HG02623 (cell line): ENCODE measurements at regions not wholly inside any gene's neighbourhood (a gene's known extent, or its start where the extent isn't known, plus 50 kb on each side); places are given as distances from the start of the nearest gene placed in this dataset.

ENCODE experiments used
- ATAC-seq: cut with Tn5 transposase; IDR thresholded peaks from one replicate; pipeline ENCODE4 v1.9.1; 2021; ENCODE audit warnings: moderate library complexity; ENCODE audit not compliant: unreplicated experiment

DNA sequence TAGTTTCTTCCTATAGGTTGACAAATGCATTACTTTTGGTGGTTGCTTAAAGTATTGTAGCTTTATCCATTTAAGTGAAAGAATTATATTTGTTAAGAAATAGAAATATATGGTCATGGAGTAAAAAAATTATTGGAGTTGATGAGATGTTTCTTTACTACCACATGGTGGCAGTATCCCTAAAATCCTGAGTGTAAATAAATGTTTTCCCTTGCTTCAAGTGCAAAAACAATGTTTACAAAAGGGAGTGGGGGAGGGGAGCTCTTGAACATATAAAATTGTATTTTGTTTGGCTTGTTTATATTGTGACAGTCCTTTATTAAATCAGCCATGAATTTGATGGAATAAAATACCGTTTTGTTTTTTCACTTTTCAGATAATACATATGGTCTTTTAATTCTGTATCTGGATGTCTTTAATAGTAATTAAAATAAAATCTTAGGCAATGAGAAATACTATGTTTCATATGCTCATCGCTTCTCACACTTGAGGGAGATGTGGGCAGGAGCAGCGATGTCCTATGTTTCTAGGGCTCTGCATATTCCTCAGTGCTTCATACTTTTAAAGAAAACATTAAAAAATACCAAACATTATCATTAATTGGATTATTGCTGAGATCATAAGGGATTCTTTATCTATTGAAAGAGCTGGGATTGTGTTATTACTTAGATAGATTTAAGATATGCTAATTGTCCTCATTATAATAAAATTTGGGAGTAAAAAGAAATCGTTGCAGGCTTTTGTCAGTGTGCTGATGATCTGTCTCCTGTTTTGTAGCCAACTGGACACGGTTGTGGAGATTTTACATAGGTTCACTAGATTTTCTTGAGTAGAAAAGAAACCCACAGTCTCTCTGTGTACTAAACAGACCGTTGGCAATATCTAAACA is 349.7 kb downstream of the TUSC7 start:
- no peak for ATAC-seq

DNA sequence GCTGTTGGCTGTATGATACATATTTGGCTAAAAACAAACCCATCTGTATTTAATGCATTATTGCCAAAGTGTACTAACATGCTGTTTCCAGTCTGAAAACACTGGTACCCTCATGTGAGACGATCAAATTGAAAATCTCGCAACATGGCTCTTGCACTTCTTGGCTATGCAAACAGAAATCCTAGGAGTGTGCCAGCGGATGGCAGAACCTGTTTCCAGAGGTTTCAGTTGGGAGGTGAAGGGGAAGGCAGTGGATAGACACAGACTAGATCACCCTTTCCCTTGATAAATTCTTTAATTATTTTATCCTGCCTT is 350.3 kb downstream of the TUSC7 start:
- ATAC-seq: no peak

DNA sequence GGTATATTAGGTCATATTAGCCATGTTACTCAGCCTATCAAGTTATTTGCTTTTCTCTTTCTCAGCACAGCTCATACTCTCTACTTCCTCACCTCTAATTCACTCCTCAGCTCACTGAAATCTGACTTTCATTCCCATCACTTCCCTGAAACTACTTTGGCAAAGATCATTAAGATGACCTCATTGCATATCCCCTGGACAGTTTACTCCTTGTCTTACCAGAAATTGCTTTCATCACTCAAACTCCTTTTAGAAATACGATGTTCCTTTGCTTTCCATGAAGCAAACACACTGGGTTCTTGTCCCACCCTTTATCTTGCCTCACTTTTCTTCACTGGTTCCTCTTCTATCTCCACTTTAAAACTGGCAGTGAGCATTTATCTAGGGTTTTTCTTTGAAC is 354.4 kb downstream of the TUSC7 start:
- no peak for ATAC-seq

DNA sequence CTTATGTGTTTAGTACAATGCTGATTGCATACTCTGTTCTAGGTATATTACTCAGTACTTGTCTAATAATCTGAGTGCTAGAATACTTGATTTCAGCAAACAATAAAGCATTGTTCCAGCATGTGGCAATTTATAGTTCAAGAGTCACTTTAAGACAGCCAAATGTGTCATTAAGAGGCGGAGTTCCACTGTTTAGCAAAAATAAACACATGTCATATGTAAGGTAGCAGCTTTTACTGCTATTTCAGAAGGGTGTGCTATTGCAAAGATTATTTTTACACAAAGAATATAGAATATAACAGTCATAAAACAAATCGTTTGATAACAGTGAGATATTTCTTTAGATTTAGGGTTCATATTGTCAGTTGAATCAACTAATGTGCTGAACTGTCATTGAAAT is 358.7 kb downstream of the TUSC7 start:
- ATAC-seq: no peak

DNA sequence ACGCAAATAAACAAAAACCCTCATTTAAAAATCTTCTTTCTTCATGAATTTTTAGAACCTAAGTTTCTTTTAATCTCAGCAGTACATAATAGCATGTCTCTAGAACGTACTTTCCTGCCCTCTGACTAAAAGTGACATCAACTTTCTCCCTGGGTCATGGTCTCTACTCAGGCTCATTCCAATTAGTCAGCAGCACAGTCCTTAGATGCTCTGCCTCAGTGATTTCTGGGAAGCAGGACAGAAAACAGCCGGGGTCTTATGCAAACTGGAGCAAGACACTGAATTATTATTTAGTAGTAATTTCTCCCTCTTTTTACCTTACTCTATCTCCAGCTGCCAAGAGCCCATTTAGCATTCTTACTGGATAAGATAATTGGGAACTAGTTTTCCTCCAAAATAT is 365.2 kb downstream of the TUSC7 start:
- ATAC-seq: no peak

DNA sequence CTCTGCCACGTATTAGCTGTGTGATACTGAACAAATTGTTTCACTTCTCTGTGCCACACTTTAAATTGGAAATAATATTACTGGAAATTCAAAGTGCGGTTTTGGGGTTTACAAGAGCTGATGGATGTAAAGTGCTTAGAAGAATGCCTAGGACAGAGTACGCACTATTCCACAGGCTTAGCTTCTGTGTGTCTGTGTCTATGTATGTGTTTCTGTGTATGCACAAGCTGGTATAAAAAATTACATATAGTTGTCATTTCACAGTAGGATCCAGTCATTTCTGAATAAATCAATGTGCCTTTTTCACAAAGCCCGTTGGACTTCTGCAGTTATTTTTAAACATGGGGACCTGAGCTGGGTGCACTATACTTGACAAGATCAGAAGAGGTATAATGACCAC is 370.4 kb downstream of the TUSC7 start:
- no peak for ATAC-seq

DNA sequence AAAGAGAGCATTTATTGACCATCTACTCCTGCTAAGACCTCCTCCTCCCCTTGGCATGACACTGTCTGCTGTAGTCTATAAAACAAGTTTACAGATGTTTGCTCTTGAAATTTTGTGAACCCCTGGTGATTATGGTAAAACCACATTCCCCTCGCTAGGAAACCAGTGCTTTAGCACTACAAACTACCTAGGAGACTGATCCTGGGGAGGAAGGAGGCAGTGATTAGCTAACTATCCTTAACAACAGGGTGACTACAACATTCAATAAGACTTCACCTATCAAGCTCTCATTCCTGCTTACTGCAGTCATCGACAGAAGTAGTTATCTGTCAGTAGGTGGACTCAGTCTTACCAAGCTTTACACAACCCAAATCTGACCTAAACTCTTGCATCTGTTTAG is 371.3 kb downstream of the TUSC7 start:
- ATAC-seq: no peak

DNA sequence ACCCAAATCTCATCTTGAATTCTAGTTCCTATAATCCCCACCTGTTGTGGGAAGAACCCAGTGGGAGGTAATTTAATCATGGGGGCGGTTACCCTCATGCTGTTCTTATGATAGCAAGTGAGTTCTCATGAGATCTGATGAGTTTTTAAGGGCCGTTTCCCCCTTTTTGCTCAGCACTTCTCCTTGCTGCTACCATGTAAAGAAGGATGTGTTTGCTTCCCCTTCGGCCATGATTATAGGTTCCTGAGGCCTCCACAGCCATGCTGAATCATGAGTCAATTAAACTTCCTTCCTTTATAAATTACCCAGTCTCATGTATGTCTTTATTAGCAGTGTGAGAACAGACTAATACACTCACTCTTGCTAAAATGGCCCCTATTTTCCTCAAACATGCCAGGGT is 374.7 kb downstream of the TUSC7 start:
- ATAC-seq: no peak

DNA sequence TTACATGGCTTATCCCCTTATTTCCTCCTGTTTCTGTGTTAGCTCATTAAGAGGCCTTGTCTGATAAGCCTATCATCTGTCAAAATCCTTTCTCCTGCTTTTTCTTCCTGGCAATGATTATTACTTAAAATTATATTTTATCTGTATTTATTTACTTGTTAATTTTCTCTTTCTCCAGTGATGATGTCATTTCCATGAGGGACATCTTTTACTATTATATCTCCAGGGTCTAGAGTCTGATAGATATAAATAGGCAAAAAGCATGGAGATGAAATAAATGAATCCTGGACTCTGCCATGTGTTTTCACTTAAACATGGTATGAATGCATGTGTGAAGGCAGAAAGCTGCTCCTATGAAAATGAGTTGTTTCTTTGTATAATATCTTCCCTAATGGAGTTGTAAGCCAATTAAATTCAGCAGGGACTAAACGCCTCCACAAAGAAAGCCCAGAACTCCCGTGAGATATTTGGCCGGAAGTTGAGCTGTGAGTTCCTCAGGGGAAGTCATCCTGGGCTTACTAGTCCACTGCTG is 375.2 kb downstream of the TUSC7 start:
- no peak for ATAC-seq

DNA sequence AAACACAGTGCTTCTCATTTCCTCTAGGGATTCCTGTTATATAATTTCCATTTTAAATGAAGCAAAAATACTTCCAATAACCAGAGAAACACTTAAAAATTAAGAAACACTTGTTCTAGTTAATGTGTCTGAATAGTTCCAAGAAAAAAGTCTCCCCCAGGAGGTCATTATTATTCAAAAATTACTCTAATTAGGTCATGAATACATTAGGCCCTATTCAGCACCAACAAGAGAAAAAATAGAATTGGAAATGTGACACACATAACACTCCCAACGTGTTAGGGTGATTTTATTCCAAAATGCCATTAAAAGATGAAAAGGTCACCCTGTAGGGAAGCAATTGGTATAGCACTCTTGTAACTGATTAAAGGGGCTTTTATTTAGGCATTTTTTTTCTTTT is 382.1 kb downstream of the TUSC7 start:
- no peak for ATAC-seq

DNA sequence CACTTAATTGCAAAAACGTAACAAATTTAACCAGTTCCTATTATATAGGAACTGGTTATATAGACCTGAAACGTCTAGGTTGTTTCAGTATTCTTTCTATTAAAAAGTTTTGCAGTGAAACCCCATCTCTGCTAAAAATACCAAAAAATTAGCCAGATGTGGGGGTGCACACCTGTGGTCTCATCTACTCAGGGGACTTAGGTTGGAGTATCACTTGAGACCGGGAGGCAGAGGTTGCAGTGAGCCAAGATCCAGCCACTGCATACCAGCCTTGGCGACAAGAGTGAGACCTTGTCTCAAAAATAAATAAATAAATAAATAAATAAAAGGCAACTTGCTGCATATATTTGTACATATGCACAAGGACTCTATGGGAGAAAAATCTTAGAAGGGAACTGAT is 387.0 kb downstream of the TUSC7 start:
- no peak for ATAC-seq

DNA sequence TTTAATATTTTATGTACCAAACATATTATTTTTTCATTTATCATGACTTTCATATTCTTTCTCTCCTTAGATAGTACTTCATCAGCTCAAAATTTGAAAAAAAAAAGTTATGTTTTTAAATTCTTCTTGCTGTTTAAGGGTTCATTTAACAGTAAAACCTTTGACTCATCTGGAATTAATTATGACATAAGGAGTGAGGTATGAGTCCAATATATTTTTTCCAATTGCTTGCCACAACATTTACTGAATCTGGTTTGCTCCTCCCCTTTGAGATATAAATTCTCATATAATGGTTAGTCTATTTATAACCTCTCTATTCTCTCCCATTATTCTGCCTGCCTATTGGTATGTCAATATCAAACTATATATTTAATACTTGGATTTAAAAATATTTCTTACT is 387.8 kb downstream of the TUSC7 start:
- no peak for ATAC-seq

DNA sequence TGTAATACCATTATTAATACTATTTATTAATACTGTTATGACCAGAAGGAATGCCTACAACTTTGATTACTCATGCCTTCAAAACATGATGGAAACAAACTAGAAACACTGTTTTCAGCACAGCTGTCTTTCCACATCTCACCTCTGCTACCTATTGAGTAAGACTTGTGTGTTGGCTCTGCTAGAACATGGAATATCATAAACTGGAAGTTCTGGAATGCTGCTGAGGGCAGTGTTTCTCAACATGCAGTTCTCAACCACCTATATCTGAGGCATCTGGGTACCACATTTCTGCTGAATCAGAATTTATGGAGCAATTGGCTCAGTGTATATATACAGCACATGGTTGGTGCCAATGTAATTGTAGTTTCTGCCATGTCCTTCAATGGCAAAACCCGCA is 392.1 kb downstream of the TUSC7 start:
- no peak for ATAC-seq

DNA sequence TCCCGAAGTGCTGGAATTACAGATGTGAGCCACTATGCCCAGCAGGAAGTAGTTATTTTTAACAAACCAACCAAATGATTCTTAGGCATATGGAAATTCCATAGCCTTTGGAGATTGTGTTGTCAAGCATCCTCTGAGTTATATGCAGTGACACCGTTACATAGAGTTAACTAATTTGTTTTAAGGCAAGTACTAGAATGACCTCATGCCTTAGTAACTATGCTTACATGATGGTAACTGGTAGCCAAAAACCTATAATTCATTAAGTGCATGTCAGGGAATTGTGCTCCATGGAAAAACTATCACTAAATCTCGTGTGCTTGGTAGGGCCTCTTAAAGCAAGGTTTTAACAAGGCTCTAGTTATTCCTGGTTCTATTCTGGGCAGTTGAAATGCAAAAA is 392.8 kb downstream of the TUSC7 start:
- ATAC-seq: no peak

DNA sequence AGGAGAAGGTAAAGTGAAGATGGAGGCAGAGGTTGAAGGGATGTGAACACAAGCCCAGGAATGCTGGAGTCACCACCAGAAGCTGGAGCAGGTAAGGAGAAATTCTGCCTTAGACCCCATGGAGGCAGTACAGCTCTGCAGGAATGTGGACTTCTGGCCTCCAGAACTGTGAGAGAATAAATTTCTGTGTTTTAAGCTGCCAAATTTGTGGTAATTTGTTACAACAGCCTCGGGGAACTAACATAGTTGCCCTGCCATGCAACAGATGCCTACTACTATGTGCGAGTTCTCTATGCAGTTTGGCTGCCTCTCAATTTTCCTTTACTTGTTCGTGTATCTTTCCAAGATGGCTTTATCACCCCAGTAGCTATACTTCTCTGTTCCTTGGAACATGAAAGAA is 394.1 kb downstream of the TUSC7 start:
- no peak for ATAC-seq

DNA sequence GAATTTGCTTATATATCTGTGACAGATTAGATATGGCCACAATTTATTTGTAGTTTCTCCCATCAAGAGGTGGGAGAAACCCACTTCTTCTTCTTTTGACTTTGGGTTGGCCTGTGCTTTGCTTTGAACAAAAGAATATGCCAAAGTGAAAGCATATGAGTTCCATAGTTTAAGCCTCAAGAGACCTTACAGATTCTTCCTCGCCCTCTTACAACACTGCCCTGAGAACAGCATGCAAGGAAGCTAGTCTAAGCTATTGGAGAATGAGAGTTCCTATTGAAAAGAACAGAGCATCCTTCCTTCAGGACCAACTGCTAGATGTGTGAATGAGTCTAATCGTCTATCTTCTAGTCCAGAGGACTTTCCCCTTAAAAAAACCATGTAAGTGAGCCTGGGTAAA is 394.8 kb downstream of the TUSC7 start:
- ATAC-seq: no peak

DNA sequence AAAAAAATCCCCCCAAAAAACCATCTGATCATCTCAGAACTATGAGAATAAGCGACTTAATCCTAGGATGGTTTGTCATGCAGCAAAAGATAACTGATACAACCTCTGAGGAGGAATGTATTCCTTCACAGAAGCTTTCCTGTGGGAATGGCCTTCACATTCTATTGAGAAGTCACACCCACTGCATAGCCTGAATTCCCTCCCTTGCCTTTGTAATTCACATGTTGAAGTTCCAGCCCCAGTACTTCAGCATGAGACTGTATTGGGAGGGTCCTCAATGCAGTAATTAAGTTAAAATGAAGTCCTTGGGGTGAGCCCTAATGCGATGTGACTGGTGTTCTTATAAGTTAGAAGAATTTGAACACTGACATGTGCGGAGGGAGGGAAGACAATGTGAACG is 395.2 kb downstream of the TUSC7 start:
- no peak for ATAC-seq

DNA sequence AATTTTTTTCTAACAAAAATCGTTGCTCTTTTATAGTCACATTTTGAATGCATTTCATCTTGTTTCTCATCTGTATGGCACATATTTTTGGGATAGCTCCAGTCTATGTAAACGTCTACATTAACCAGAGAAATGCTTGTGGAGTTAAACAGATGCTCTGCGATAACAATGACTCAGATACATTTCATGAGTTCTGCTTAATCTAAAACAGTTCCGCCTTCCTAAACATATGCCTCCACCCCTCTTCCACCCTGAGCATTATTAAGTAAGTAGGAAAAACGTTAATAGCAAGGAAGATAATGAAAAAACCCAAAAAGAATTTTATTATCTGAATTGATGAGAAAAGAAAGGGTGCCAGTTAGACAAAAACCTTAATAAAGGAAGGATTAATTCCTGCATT is 396.1 kb downstream of the TUSC7 start:
- ATAC-seq: no peak

DNA sequence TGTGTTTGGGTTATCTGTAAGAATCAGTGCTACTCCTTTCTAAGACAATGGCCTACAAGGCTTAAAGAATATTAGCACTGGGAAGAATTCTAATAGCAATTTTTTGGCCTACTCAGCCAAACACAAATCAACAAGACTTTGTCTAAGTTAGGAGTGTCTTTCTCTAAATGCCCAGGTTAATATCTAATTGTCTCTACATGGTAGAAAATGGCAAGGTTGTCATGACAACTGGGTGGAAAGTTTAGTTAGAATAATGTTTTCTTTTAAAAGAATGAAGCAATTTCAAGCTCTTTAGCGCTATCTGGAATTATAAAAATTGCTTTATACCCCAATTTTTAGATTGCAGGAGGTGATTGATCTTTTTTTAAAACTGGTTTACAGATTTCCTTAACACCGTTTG is 396.8 kb downstream of the TUSC7 start:
- no peak for ATAC-seq

DNA sequence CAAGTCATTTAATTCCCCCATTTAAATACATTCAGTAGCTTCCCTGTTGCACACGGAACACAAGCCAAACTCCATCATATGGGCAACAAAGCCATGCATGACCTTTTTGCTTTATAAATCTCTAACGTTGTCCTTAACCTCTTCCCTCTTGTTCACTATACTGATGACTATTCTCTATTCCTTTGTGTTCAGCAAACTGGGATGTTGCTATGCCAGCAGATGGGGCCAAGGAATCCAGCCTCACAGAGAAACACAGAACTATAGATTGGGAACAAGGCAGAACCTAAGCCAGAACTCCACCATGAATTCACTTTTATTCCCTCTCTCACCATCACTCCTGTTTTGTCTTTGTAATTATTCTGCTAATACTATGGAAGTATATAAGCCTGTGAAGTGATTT is 398.4 kb downstream of the TUSC7 start:
- ATAC-seq: no peak

DNA sequence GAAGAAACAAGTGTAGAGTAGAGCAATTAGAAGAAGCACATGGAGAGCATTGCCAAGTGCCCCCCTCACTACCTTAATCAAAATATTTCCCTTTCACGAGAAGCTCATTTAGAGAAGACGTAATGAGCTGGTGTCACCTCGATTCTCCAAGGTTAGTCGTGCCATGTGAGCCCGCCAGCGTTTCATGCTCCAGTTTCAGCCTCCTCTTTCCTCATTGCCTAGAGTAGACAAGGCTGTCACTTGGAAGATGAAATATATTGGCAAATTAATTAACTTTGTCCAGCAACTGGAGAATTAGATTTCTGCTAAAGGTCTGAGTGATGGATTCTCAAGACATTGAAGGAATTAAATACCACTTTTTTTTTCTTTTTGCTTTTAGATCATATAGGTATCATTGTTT is 399.6 kb downstream of the TUSC7 start:
- ATAC-seq: no peak

DNA sequence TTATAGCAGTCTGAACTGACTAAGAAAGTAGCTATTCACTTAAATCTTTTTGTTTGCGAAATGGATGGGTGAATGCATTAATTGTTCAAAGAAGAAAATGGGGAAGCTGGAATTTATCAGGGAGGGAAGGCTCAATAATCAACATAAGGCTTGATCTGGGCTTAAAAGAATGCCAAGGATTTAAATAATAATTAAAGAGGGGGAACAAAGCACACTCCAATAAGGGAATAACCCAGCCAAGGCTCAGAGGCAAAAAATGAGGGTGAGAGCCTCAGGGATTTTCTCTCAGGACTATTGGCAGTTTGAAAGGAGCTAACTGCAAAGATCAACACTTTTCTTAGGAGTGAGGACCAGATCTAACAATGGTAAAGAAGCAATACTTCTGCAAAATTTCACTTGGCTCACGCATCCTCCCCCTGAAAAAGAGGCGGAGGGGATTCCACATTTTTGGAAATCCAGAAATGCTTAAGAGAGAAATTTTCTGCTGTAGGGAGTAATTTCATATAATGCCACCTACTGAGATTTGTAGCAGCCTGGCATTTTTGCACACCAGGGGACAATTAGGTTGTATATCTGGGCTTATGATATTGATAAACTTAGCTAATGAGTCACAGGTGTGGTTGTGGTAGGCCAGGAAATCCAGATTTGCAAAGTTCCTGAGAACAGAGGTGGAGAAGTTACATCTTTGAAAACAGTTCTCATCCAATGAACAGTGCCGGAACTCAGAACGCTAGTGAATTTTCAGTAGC is 405.1 kb downstream of the TUSC7 start:
- no peak for ATAC-seq
